HCT116 (cell line): ENCODE measurements at regions not wholly inside any gene's neighbourhood (a gene's known extent, or its start where the extent isn't known, plus 50 kb on each side); places are given as distances from the start of the nearest gene placed in this dataset.

Experiments used
- ATAC-seq: fragments of 200-7000 bp; cut with Tn5 transposase; 2 replicates; pipeline ENCODE4 v1.9.1; 2020; ENCODE audit warnings: mild to moderate bottlenecking, moderate library complexity
- BruUV-seq: library from RNA; stranded (reverse); fragments of 400-500 nt; replicated peaks from 2 replicates; lab custom pipeline; 2021; lab: Mats Ljungman, UMichigan
- CTCF ChIA-PET: fragments of 300-600 bp; sonication (Branson Sonifier 250); formaldehyde crosslinking; loops from one replicate; lab custom pipeline; 2021; ENCODE audit warnings: antibody characterized with exemption; lab: Charles Lee
- POLR2A ChIA-PET: fragments of 300-600, 350-600 bp; sonication (Branson Sonifier 250); formaldehyde crosslinking; loops from one replicate; lab custom pipeline; 2021; ENCODE audit warnings: antibody characterized with exemption; lab: Charles Lee
- RAD21 ChIA-PET, 2 experiments: fragments of 300-600 bp; sonication (Branson Sonifier 250); formaldehyde crosslinking; loops; one replicate each; lab custom pipeline; 2023; ENCODE audit warnings: low total read pairs in 2 of 2; ENCODE audit not compliant: uncharacterized antibody in 2 of 2, unreplicated experiment in 2 of 2, low non-redundant PET in 1 of 2; lab: Charles Lee
- DNase-seq: peaks from one replicate; pipeline ENCODE4 v3.0.0-alpha.2; 2010; ENCODE audit warnings: low read depth, low spot score
- H2AFZ ChIP-seq: fragments of 200-600 bp; shearing (Covaris generic), sonication (generic); 2 replicates; pipeline ENCODE4 v1.6.1; 2017; ENCODE audit warnings: low read depth, mixed run types, mixed read lengths, antibody characterized with exemption, low read length; ENCODE audit not compliant: poor library complexity, severe bottlenecking
- H3K27ac ChIP-seq: 2 replicates; pipeline ENCODE4 v1.5.1; 2012; ENCODE audit warnings: low read depth, low read length
- H3K27me3 ChIP-seq: fragments of 200-600 bp; sonication (generic); 2 replicates; pipeline ENCODE4 v1.6.1; 2016; ENCODE audit warnings: mixed run types, low read length, mixed read lengths; ENCODE audit not compliant: insufficient read depth
- H3K36me3 ChIP-seq, 2 experiments: fragments of 200-500 bp in 1 of 2; fragments of 200-600 bp in 1 of 2; sonication (Bioruptor generic) in 1 of 2; sonication (generic) in 1 of 2; 2 replicates each; pipeline versions ENCODE4 v1.5.1 to v1.6.1; 2014 to 2016; ENCODE audit warnings: low read length in 2 of 2, inconsistent platforms in 1 of 2, mixed read lengths in 1 of 2, mixed run types in 1 of 2; ENCODE audit not compliant: insufficient read depth in 2 of 2, control insufficient read depth in 1 of 2
- H3K4me1 ChIP-seq, 2 experiments: fragments of 200-600 bp in 1 of 2; sonication (generic) in 1 of 2; 2 replicates each; pipeline versions ENCODE4 v1.5.1 to v1.6.1; 2012 to 2017; ENCODE audit warnings: low read length in 2 of 2, inconsistent platforms in 1 of 2, mild to moderate bottlenecking in 1 of 2, mixed read lengths in 1 of 2, mixed run types in 1 of 2, moderate library complexity in 1 of 2; ENCODE audit not compliant: insufficient read depth in 2 of 2, control insufficient read depth in 1 of 2
- H3K4me2 ChIP-seq: fragments of 200-600 bp; sonication (generic); 2 replicates; pipeline ENCODE4 v1.6.1; 2017; ENCODE audit warnings: mixed run types, low read length, mixed read lengths
- H3K4me3 ChIP-seq, 2 experiments: fragments of 200-600 bp in 1 of 2; sonication (generic) in 1 of 2; replicated peaks in 1 of 2; 2 replicates each; pipeline ENCODE4 v1.5.1; 2011 to 2016; ENCODE audit warnings: low read length in 2 of 2, control low read depth in 1 of 2, low read depth in 1 of 2, mild to moderate bottlenecking in 1 of 2, mixed read lengths in 1 of 2, mixed run types in 1 of 2
- H3K79me2 ChIP-seq: fragments of 200-600 bp; sonication (generic); 2 replicates; pipeline ENCODE4 v1.6.1; 2017; ENCODE audit warnings: mild to moderate bottlenecking, mixed run types, low read length, moderate library complexity, mixed read lengths; ENCODE audit not compliant: insufficient read depth
- H3K9ac ChIP-seq: fragments of 200-600 bp; sonication (generic); 2 replicates; pipeline ENCODE4 v1.6.1; 2016; ENCODE audit warnings: low read length, mixed read lengths
- H3K9me2 ChIP-seq: fragments of 200-600 bp; sonication (generic), shearing (Covaris generic); 2 replicates; pipeline ENCODE4 v1.6.1; 2017; ENCODE audit warnings: mixed run types, mild to moderate bottlenecking, moderate library complexity; ENCODE audit not compliant: insufficient read depth
- H3K9me3 ChIP-seq, 2 experiments: fragments of 200-500 bp in 1 of 2; fragments of 200-600 bp in 1 of 2; sonication (Bioruptor generic) in 1 of 2; sonication (generic) in 1 of 2; 2 replicates each; pipeline ENCODE4 v1.6.1; 2014 to 2017; ENCODE audit warnings: low read length in 2 of 2, mixed read lengths in 2 of 2, inconsistent platforms in 1 of 2, low read depth in 1 of 2, mild to moderate bottlenecking in 1 of 2, mixed run types in 1 of 2, moderate library complexity in 1 of 2; ENCODE audit not compliant: control insufficient read depth in 1 of 2, insufficient read depth in 1 of 2
- H4K20me1 ChIP-seq: fragments of 200-600 bp; sonication (generic), shearing (Covaris generic); 2 replicates; pipeline ENCODE4 v1.6.1; 2017; ENCODE audit warnings: mixed run types, mild to moderate bottlenecking, moderate library complexity; ENCODE audit not compliant: insufficient read depth
- FOSL1 ChIP-seq: IDR thresholded peaks from 2 replicates; pipeline ENCODE4 v1.6.1; 2012; ENCODE audit warnings: low read depth
- JUND ChIP-seq: IDR thresholded peaks from 2 replicates; pipeline ENCODE4 v1.6.1; 2012
- POLR2AphosphoS5 ChIP-seq: IDR thresholded peaks from 2 replicates; pipeline ENCODE4 v1.6.1; 2011; ENCODE audit warnings: mild to moderate bottlenecking, low read depth, low read length, moderate library complexity
- SIN3A ChIP-seq: IDR thresholded peaks from 2 replicates; pipeline ENCODE4 v1.6.1; 2012; ENCODE audit warnings: low read depth
- SP1 ChIP-seq: IDR thresholded peaks from 2 replicates; pipeline ENCODE4 v1.6.1; 2012; ENCODE audit warnings: low read depth
- TCF7L2 ChIP-seq: IDR thresholded peaks from 2 replicates; pipeline ENCODE4 v1.7.0; 2011; ENCODE audit warnings: borderline replicate concordance, inconsistent platforms; ENCODE audit not compliant: insufficient read depth, insufficient read length; ENCODE audit errors: extremely low read depth
- intact Hi-C: fragments of 100-400 bp; cut with micrococcal nuclease; formaldehyde crosslinking; loops from 2 replicates; pipeline ENCODE4 v1.10.0; 2022
- TF ChIP-seq, protein P1 (sequence below): IDR thresholded peaks from 2 replicates; pipeline ENCODE4 v1.6.1; 2011; ENCODE audit warnings: mild to moderate bottlenecking, low read length, moderate library complexity; ENCODE audit not compliant: insufficient replicate concordance; ENCODE audit errors: extremely low read depth
- TF ChIP-seq, protein P2 (sequence below): IDR thresholded peaks from 2 replicates; pipeline ENCODE4 v1.6.1; 2012
- TF ChIP-seq, protein P3 (sequence below): IDR thresholded peaks from 2 replicates; pipeline ENCODE4 v1.6.1; 2012

DNA sequence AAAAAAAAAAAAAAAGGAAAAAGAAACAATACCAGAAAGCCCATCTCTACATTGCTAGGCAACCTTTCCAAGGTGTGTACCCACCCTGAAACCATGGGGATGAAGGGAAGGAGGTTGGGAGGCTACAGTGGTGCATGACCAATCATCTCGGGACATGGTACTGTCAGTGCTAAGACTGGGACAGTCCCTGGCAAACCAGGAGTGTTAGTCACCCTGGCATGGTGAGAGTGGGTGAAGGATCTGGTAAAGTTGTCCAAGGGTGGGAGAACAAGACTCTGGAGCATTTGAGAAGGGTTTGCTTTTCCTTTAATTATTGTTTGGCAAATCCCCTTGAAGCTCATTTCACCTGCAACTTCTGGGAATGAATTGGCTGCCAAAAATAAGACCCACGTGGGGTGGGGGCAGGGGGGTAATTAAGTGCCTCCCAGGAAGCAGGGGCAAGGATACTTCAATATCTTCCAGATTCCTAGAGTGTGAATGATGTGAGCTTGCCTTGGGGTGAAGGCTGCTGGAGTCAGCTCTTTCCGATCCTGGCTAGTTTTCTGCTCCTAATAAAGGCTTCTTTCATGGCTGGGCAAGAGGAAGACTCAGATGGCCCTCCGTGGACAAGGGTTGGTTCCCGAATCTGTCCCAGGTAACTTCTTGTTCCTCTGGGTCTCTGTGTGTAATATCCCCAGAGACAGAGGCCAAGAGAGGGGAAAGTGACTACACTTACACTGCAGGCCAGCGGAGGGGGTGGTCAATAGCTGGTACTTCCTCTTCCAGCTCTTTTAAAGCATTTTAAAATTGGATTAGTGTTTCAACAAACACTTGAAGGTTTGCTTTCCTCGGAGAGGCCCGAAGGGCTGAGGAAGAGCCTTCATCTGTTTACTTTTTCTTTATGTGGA is 61.6 kb upstream of the SPRY4 start:
- ChIA-PET RAD21 (no interaction called here), CTCF (interaction anchor here (1.4 kb wide), 1 partner anchor 162 kb away, joined by 3 read pairs; no protein-coding TSS in a partner anchor), POLR2A (interaction anchor here (0.6 to 2.1 kb wide), 4 partner anchors 8 to 58 kb away, joined by 3 to 4 read pairs (median 3); no protein-coding TSS in a partner anchor)
- BruUV-seq: no TSS peak
- no peak overlapping the region for H3K27ac ChIP-seq
- no peaks in the 10 kb centered on the region for H4K20me1 ChIP-seq
- DNase-seq: no peak
- H3K79me2 ChIP-seq: no peaks in the 10 kb centered on the region
- H3K9me3 ChIP-seq: no peaks in the 10 kb centered on the region
- TF ChIP-seq POLR2AphosphoS5: no peak
- TF ChIP-seq FOSL1: no peak
- TF ChIP-seq SIN3A: no peak
- TF ChIP-seq, protein P1, sequence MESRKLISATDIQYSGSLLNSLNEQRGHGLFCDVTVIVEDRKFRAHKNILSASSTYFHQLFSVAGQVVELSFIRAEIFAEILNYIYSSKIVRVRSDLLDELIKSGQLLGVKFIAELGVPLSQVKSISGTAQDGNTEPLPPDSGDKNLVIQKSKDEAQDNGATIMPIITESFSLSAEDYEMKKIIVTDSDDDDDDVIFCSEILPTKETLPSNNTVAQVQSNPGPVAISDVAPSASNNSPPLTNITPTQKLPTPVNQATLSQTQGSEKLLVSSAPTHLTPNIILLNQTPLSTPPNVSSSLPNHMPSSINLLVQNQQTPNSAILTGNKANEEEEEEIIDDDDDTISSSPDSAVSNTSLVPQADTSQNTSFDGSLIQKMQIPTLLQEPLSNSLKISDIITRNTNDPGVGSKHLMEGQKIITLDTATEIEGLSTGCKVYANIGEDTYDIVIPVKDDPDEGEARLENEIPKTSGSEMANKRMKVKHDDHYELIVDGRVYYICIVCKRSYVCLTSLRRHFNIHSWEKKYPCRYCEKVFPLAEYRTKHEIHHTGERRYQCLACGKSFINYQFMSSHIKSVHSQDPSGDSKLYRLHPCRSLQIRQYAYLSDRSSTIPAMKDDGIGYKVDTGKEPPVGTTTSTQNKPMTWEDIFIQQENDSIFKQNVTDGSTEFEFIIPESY: no peak
- TF ChIP-seq SP1: no peak
- TF ChIP-seq JUND: no peak
- TF ChIP-seq, protein P2, sequence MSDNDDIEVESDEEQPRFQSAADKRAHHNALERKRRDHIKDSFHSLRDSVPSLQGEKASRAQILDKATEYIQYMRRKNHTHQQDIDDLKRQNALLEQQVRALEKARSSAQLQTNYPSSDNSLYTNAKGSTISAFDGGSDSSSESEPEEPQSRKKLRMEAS: no peak
- no peak for TF ChIP-seq TCF7L2
- TF ChIP-seq, protein P3, sequence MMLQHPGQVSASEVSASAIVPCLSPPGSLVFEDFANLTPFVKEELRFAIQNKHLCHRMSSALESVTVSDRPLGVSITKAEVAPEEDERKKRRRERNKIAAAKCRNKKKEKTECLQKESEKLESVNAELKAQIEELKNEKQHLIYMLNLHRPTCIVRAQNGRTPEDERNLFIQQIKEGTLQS: no peak
- peaks cover 50 to 65% of the 10 kb centered on the region in 2 experiments for H3K4me1 ChIP-seq
- no peak overlapping the region for H3K4me3 ChIP-seq
- no peaks in the 10 kb centered on the region for H3K36me3 ChIP-seq
- H3K9me2 ChIP-seq: no peaks in the 10 kb centered on the region
- ATAC-seq: peak; percentile 48; the same call in 1 of the 2 replicates
- H2AFZ ChIP-seq: no peak overlapping the region
- intact Hi-C loops: no loop called here
- H3K9ac ChIP-seq: no peak overlapping the region
- no peaks in the 10 kb centered on the region for H3K27me3 ChIP-seq
- H3K4me2 ChIP-seq: peak overlapping the region; percentile 21; the same call in 1 of the 2 replicates
